MM.1S (cell line): ENCODE measurements at regions not wholly inside any gene's neighbourhood (a gene's known extent, or its start where the extent isn't known, plus 50 kb on each side); places are given as distances from the start of the nearest gene placed in this dataset.

Experiments used
- CTCF ChIP-seq: fragments of 300-600 bp; sonication (generic); IDR thresholded peaks from 2 replicates; pipeline ENCODE4 v1.5.1; 2016; ENCODE audit warnings: antibody characterized with exemption, low read length, mixed read lengths
- EZH2 ChIP-seq: fragments of 300-600 bp; sonication (generic); optimal IDR thresholded peaks from 2 replicates; pipeline ENCODE3; 2017; ENCODE audit warnings: low read depth, mild to moderate bottlenecking, antibody characterized with exemption, low read length, mixed read lengths
- EZH2phosphoT487 ChIP-seq: fragments of 300-600 bp; sonication (generic); IDR thresholded peaks from 2 replicates; pipeline ENCODE4 v1.6.1; 2018; ENCODE audit warnings: antibody characterized with exemption, low read length

- TF ChIP-seq CTCF (no peak), EZH2 (no peak), EZH2phosphoT487 (no peak)
These were observed 844.0 kb upstream of the LRFN5 start for GRCh38 chr14:40762685-40763084.
